Activated naive CD8-positive, alpha-beta T cell treated with anti-CD3 and anti-CD28 coated beads for 36 hours (primary cell): ENCODE measurements at regions not wholly inside any gene's neighbourhood (a gene's known extent, or its start where the extent isn't known, plus 50 kb on each side); places are given as distances from the start of the nearest gene placed in this dataset.

ENCODE experiments used
- DNase-seq: peaks from one replicate; pipeline ENCODE4 v3.0.0; 2021
- H3K27ac Mint-ChIP-seq: one replicate; pipeline ENCODE4 v1.8.0; 2022; ENCODE audit warnings: mild to moderate bottlenecking, moderate library complexity, mixed read lengths
- H3K27me3 Mint-ChIP-seq: one replicate; pipeline ENCODE4 v1.8.0; 2022; ENCODE audit warnings: mild to moderate bottlenecking, mixed read lengths
- H3K36me3 Mint-ChIP-seq: one replicate; pipeline ENCODE4 v1.8.0; 2021; ENCODE audit warnings: mild to moderate bottlenecking, mixed read lengths
- H3K4me1 Mint-ChIP-seq: one replicate; pipeline ENCODE4 v1.8.0; 2021; ENCODE audit warnings: mixed read lengths
- H3K4me3 Mint-ChIP-seq: one replicate; pipeline ENCODE4 v1.8.0; 2022; ENCODE audit warnings: mild to moderate bottlenecking, moderate library complexity, mixed read lengths
- H3K9me3 Mint-ChIP-seq: one replicate; pipeline ENCODE4 v1.8.0; 2022; ENCODE audit warnings: mixed read lengths

- no peaks in the 10 kb centered on the region for H3K9me3 Mint-ChIP-seq
- H3K36me3 Mint-ChIP-seq = no peaks in the 10 kb centered on the region
- no peak overlapping the region for H3K4me3 Mint-ChIP-seq
- H3K4me1 Mint-ChIP-seq = no peaks in the 10 kb centered on the region
- H3K27ac Mint-ChIP-seq = no peak overlapping the region
- no peak for DNase-seq
- H3K27me3 Mint-ChIP-seq = peaks cover 15% of the 10 kb centered on the region
Measured at GRCh38 chr1:8267307-8267706, 50.6 kb upstream of the SLC45A1 start.

GRCh38 chr1:8266436-8267165, 51.3 kb upstream of the SLC45A1 start:
- Mint-ChIP-seq H3K27ac (no peak overlapping the region), H3K4me3 (no peak overlapping the region), H3K4me1 (no peaks in the 10 kb centered on the region), H3K27me3 (peaks cover 15% of the 10 kb centered on the region), H3K36me3 (no peaks in the 10 kb centered on the region), H3K9me3 (no peaks in the 10 kb centered on the region)
- no peak for DNase-seq

GRCh38 chr1:8263791-8264190, 54.1 kb upstream of the SLC45A1 start:
- H3K4me3 Mint-ChIP-seq = no peak overlapping the region
- H3K27me3 Mint-ChIP-seq = peaks cover 5% of the 10 kb centered on the region
- no peaks in the 10 kb centered on the region for H3K4me1 Mint-ChIP-seq
- no peaks in the 10 kb centered on the region for H3K36me3 Mint-ChIP-seq
- no peak for DNase-seq
- H3K9me3 Mint-ChIP-seq = no peaks in the 10 kb centered on the region
- H3K27ac Mint-ChIP-seq = no peak overlapping the region

GRCh38 chr1:8261398-8261762, 56.5 kb upstream of the SLC45A1 start:
- H3K4me3 Mint-ChIP-seq = no peak overlapping the region
- DNase-seq = no peak
- no peaks in the 10 kb centered on the region for H3K9me3 Mint-ChIP-seq
- no peaks in the 10 kb centered on the region for H3K4me1 Mint-ChIP-seq
- H3K36me3 Mint-ChIP-seq = no peaks in the 10 kb centered on the region
- peaks cover 6% of the 10 kb centered on the region for H3K27me3 Mint-ChIP-seq
- no peak overlapping the region for H3K27ac Mint-ChIP-seq

GRCh38 chr1:8259498-8260290, 58.2 kb upstream of the SLC45A1 start:
- no peak overlapping the region for H3K4me3 Mint-ChIP-seq
- DNase-seq = no peak
- H3K36me3 Mint-ChIP-seq = no peaks in the 10 kb centered on the region
- no peaks in the 10 kb centered on the region for H3K4me1 Mint-ChIP-seq
- no peaks in the 10 kb centered on the region for H3K9me3 Mint-ChIP-seq
- peaks cover 6% of the 10 kb centered on the region for H3K27me3 Mint-ChIP-seq
- no peak overlapping the region for H3K27ac Mint-ChIP-seq

- Mint-ChIP-seq H3K27me3 (peaks cover 3% of the 10 kb centered on the region), H3K4me1 (no peaks in the 10 kb centered on the region)
Measured at GRCh38 chr1:8257621-8258020, 60.3 kb upstream of the SLC45A1 start.

GRCh38 chr1:8256321-8256720, 61.6 kb upstream of the SLC45A1 start:
- DNase-seq = no peak

More at GRCh38 chr1:8257621-8258020, 60.3 kb upstream of the SLC45A1 start:
- no peak for DNase-seq
- Mint-ChIP-seq H3K9me3 (no peaks in the 10 kb centered on the region), H3K27ac (no peak overlapping the region), H3K4me3 (no peak overlapping the region), H3K36me3 (no peaks in the 10 kb centered on the region)

GRCh38 chr1:8255712-8256111, 62.2 kb upstream of the SLC45A1 start:
- no peaks in the 10 kb centered on the region for H3K36me3 Mint-ChIP-seq
- no peaks in the 10 kb centered on the region for H3K9me3 Mint-ChIP-seq

More at GRCh38 chr1:8256321-8256720, 61.6 kb upstream of the SLC45A1 start:
- no peak overlapping the region for H3K27ac Mint-ChIP-seq
- no peaks in the 10 kb centered on the region for H3K36me3 Mint-ChIP-seq
- no peak overlapping the region for H3K4me3 Mint-ChIP-seq
- H3K27me3 Mint-ChIP-seq = peaks cover 3% of the 10 kb centered on the region
- H3K9me3 Mint-ChIP-seq = no peaks in the 10 kb centered on the region
- no peaks in the 10 kb centered on the region for H3K4me1 Mint-ChIP-seq

GRCh38 chr1:8252266-8252951, 65.5 kb upstream of the SLC45A1 start:
- H3K27me3 Mint-ChIP-seq = no peaks in the 10 kb centered on the region
- H3K9me3 Mint-ChIP-seq = no peaks in the 10 kb centered on the region
- no peak for DNase-seq
- no peak overlapping the region for H3K27ac Mint-ChIP-seq
- H3K4me1 Mint-ChIP-seq = peaks cover 7% of the 10 kb centered on the region
- no peaks in the 10 kb centered on the region for H3K36me3 Mint-ChIP-seq
- H3K4me3 Mint-ChIP-seq = no peak overlapping the region

More at GRCh38 chr1:8255712-8256111, 62.2 kb upstream of the SLC45A1 start:
- Mint-ChIP-seq H3K4me3 (no peak overlapping the region), H3K27ac (no peak overlapping the region), H3K4me1 (no peaks in the 10 kb centered on the region), H3K27me3 (peaks cover 3% of the 10 kb centered on the region)
- DNase-seq = no peak

GRCh38 chr1:8251635-8252034, 66.3 kb upstream of the SLC45A1 start:
- Mint-ChIP-seq H3K4me1 (peaks cover 7% of the 10 kb centered on the region), H3K27ac (no peak overlapping the region), H3K27me3 (no peaks in the 10 kb centered on the region), H3K36me3 (no peaks in the 10 kb centered on the region), H3K9me3 (no peaks in the 10 kb centered on the region), H3K4me3 (no peak overlapping the region)
- DNase-seq = no peak

GRCh38 chr1:8249838-8250237, 68.1 kb upstream of the SLC45A1 start:
- Mint-ChIP-seq H3K4me1 (peaks cover 7% of the 10 kb centered on the region), H3K27me3 (no peaks in the 10 kb centered on the region), H3K36me3 (no peaks in the 10 kb centered on the region), H3K9me3 (no peaks in the 10 kb centered on the region), H3K4me3 (no peak overlapping the region), H3K27ac (no peak overlapping the region)
- no peak for DNase-seq

- Mint-ChIP-seq H3K4me1 (peaks cover 7% of the 10 kb centered on the region), H3K27ac (no peak overlapping the region), H3K27me3 (no peaks in the 10 kb centered on the region), H3K4me3 (no peak overlapping the region), H3K9me3 (no peaks in the 10 kb centered on the region), H3K36me3 (no peaks in the 10 kb centered on the region)
- DNase-seq = no peak
Measured at GRCh38 chr1:8247811-8248436, 70.0 kb upstream of the SLC45A1 start.

GRCh38 chr1:8244304-8244703, 73.6 kb upstream of the SLC45A1 start:
- no peaks in the 10 kb centered on the region for H3K9me3 Mint-ChIP-seq
- H3K27ac Mint-ChIP-seq = no peak overlapping the region
- no peaks in the 10 kb centered on the region for H3K4me1 Mint-ChIP-seq
- peaks cover 10% of the 10 kb centered on the region for H3K27me3 Mint-ChIP-seq
- no peaks in the 10 kb centered on the region for H3K36me3 Mint-ChIP-seq
- H3K4me3 Mint-ChIP-seq = no peak overlapping the region
- DNase-seq = no peak

GRCh38 chr1:8242498-8242897, 75.4 kb upstream of the SLC45A1 start:
- peaks cover 10% of the 10 kb centered on the region for H3K27me3 Mint-ChIP-seq
- no peaks in the 10 kb centered on the region for H3K36me3 Mint-ChIP-seq
- no peak overlapping the region for H3K4me3 Mint-ChIP-seq
- no peaks in the 10 kb centered on the region for H3K9me3 Mint-ChIP-seq
- no peak for DNase-seq
- H3K27ac Mint-ChIP-seq = no peak overlapping the region
- H3K4me1 Mint-ChIP-seq = no peaks in the 10 kb centered on the region

GRCh38 chr1:8241417-8242014, 76.4 kb upstream of the SLC45A1 start:
- DNase-seq = no peak
- H3K9me3 Mint-ChIP-seq = no peaks in the 10 kb centered on the region
- no peaks in the 10 kb centered on the region for H3K36me3 Mint-ChIP-seq
- peaks cover 10% of the 10 kb centered on the region for H3K27me3 Mint-ChIP-seq
- no peaks in the 10 kb centered on the region for H3K4me1 Mint-ChIP-seq
- H3K4me3 Mint-ChIP-seq = no peak overlapping the region
- no peak overlapping the region for H3K27ac Mint-ChIP-seq
